Activated CD8-positive, alpha-beta memory T cell treated with anti-CD3 and anti-CD28 coated beads, Interleukin-2, amount 10 ng/mL, durations not matched to agents 7 days and 5 days (primary cell): ENCODE measurements at regions not wholly inside any gene's neighbourhood (a gene's known extent, or its start where the extent isn't known, plus 50 kb on each side); places are given as distances from the start of the nearest gene placed in this dataset.

Source experiments
- ATAC-seq: fragments of 150-1000 bp; cut with Tn5 transposase; one replicate; pipeline ENCODE4 v1.10.0; 2021; ENCODE audit warnings: moderate library complexity
- CTCF ChIA-PET: fragments of 350-600 bp; sonication (Branson Sonifier 250); formaldehyde crosslinking; loops from one replicate; lab custom pipeline; 2021; ENCODE audit warnings: antibody characterized with exemption; lab: Charles Lee
- DNase-seq: peaks from one replicate; pipeline ENCODE4 v3.0.0-alpha.2; 2020
- H3K27ac Mint-ChIP-seq: one replicate; pipeline ENCODE4 v1.8.0; 2021; ENCODE audit warnings: mild to moderate bottlenecking, mixed read lengths
- H3K27me3 Mint-ChIP-seq: one replicate; pipeline ENCODE4 v1.8.0; 2021; ENCODE audit warnings: mixed read lengths
- H3K36me3 Mint-ChIP-seq: one replicate; pipeline ENCODE4 v1.8.0; 2021; ENCODE audit warnings: mild to moderate bottlenecking, mixed read lengths
- H3K4me1 Mint-ChIP-seq: one replicate; pipeline ENCODE4 v1.8.0; 2021; ENCODE audit warnings: mixed read lengths
- H3K4me3 Mint-ChIP-seq: one replicate; pipeline ENCODE4 v1.8.0; 2021; ENCODE audit warnings: mild to moderate bottlenecking, moderate library complexity, mixed read lengths
- H3K9me3 Mint-ChIP-seq: one replicate; pipeline ENCODE4 v1.8.0; 2022; ENCODE audit warnings: low read depth, mixed read lengths

- Mint-ChIP-seq H3K4me3 (no peak overlapping the region), H3K27ac (no peak overlapping the region), H3K9me3 (peaks cover 9% of the 10 kb centered on the region), H3K27me3 (no peaks in the 10 kb centered on the region), H3K36me3 (no peaks in the 10 kb centered on the region), H3K4me1 (no peaks in the 10 kb centered on the region)
- ATAC-seq (peak; percentile 43), DNase-seq (no peak)
- CTCF ChIA-PET = no interaction called here
Observed at GRCh38 chr6:170160628-170161611, 130.0 kb downstream of the DLL1 start.

GRCh38 chr6:170160031-170160627 lies 130.7 kb downstream of the DLL1 start:
- ATAC-seq (no peak), DNase-seq (no peak)
- Mint-ChIP-seq H3K27ac (no peak overlapping the region), H3K36me3 (no peaks in the 10 kb centered on the region), H3K27me3 (no peaks in the 10 kb centered on the region), H3K4me1 (no peaks in the 10 kb centered on the region), H3K4me3 (no peak overlapping the region), H3K9me3 (peaks cover 9% of the 10 kb centered on the region)
- CTCF ChIA-PET = no interaction called here

- Mint-ChIP-seq H3K9me3 (peaks cover 9% of the 10 kb centered on the region), H3K4me3 (no peak overlapping the region), H3K4me1 (no peaks in the 10 kb centered on the region), H3K27me3 (no peaks in the 10 kb centered on the region), H3K36me3 (no peaks in the 10 kb centered on the region), H3K27ac (no peak overlapping the region)
- no peak for ATAC-seq
- CTCF ChIA-PET = no interaction called here
- no peak for DNase-seq
Observed at GRCh38 chr6:170159022-170159965, 131.6 kb downstream of the DLL1 start.

- no peaks in the 10 kb centered on the region for H3K27me3 Mint-ChIP-seq
- DNase-seq = no peak
- ATAC-seq = no peak
- no peak overlapping the region for H3K4me3 Mint-ChIP-seq
- CTCF ChIA-PET = no interaction called here
- H3K27ac Mint-ChIP-seq = no peak overlapping the region
- H3K36me3 Mint-ChIP-seq = no peaks in the 10 kb centered on the region
- peaks cover 2% of the 10 kb centered on the region for H3K9me3 Mint-ChIP-seq
- H3K4me1 Mint-ChIP-seq = no peaks in the 10 kb centered on the region
Observed at GRCh38 chr6:170158296-170159021, 132.4 kb downstream of the DLL1 start.

GRCh38 chr6:170157567-170158218 lies 133.2 kb downstream of the DLL1 start:
- CTCF ChIA-PET = no interaction called here
- ATAC-seq (no peak), DNase-seq (no peak)
- Mint-ChIP-seq H3K4me3 (no peak overlapping the region), H3K36me3 (no peaks in the 10 kb centered on the region), H3K27me3 (peaks cover 5% of the 10 kb centered on the region), H3K27ac (no peak overlapping the region), H3K9me3 (no peaks in the 10 kb centered on the region), H3K4me1 (no peaks in the 10 kb centered on the region)

GRCh38 chr6:170156448-170157375 lies 134.2 kb downstream of the DLL1 start:
- H3K27me3 Mint-ChIP-seq = peaks cover 13% of the 10 kb centered on the region
- ATAC-seq (no peak), DNase-seq (no peak)
- H3K4me1 Mint-ChIP-seq = peaks cover 3% of the 10 kb centered on the region
- H3K9me3 Mint-ChIP-seq = no peaks in the 10 kb centered on the region
- H3K27ac Mint-ChIP-seq = no peak overlapping the region
- CTCF ChIA-PET = no interaction called here
- no peak overlapping the region for H3K4me3 Mint-ChIP-seq
- no peaks in the 10 kb centered on the region for H3K36me3 Mint-ChIP-seq

GRCh38 chr6:170155464-170156196 lies 135.2 kb downstream of the DLL1 start:
- ATAC-seq = no peak
- Mint-ChIP-seq H3K36me3 (no peaks in the 10 kb centered on the region), H3K27ac (no peak overlapping the region), H3K4me3 (no peak overlapping the region), H3K4me1 (peaks cover 6% of the 10 kb centered on the region), H3K27me3 (peaks cover 22% of the 10 kb centered on the region), H3K9me3 (no peaks in the 10 kb centered on the region)
- no peak for DNase-seq
- CTCF ChIA-PET = no interaction called here

- H3K9me3 Mint-ChIP-seq = no peaks in the 10 kb centered on the region
- CTCF ChIA-PET = no interaction called here
Observed at GRCh38 chr6:170153436-170154319, 137.2 kb downstream of the DLL1 start.

GRCh38 chr6:170152989-170153388 lies 137.9 kb downstream of the DLL1 start:
- Mint-ChIP-seq H3K9me3 (no peaks in the 10 kb centered on the region), H3K27me3 (peaks cover 42% of the 10 kb centered on the region), H3K36me3 (no peaks in the 10 kb centered on the region), H3K4me1 (peaks cover 23% of the 10 kb centered on the region), H3K27ac (no peak overlapping the region), H3K4me3 (no peak overlapping the region)
- ATAC-seq (no peak), DNase-seq (no peak)
- CTCF ChIA-PET = no interaction called here

More at GRCh38 chr6:170153436-170154319, 137.2 kb downstream of the DLL1 start:
- Mint-ChIP-seq H3K27ac (no peak overlapping the region), H3K36me3 (no peaks in the 10 kb centered on the region), H3K27me3 (peaks cover 42% of the 10 kb centered on the region), H3K4me1 (peaks cover 16% of the 10 kb centered on the region), H3K4me3 (no peak overlapping the region)
- DNase-seq (no peak), ATAC-seq (peak; percentile 12)

GRCh38 chr6:170152124-170152926 lies 138.6 kb downstream of the DLL1 start:
- Mint-ChIP-seq H3K27me3 (peaks cover 42% of the 10 kb centered on the region), H3K27ac (no peak overlapping the region), H3K36me3 (no peaks in the 10 kb centered on the region), H3K4me3 (no peak overlapping the region), H3K4me1 (peaks cover 29% of the 10 kb centered on the region), H3K9me3 (no peaks in the 10 kb centered on the region)
- CTCF ChIA-PET = no interaction called here
- DNase-seq = no peak
- no peak for ATAC-seq
